ENCODE measurements at regions not wholly inside any gene's neighbourhood (a gene's known extent, or its start where the extent isn't known, plus 50 kb on each side); places are given as distances from the start of the nearest gene placed in this dataset.

GRCh38 chr1:219278288-219278687, 104.6 kb downstream of the LYPLAL1 start:
- Histone ChIP-seq H4K20me1 (ENCODE audit: insufficient read depth, low read length, poor library complexity, severe bottlenecking) (no peaks in the 10 kb centered on the region), H2AFZ (ENCODE audit: low read length) (no peak overlapping the region), H3K9ac (ENCODE audit: low read depth, low read length, poor library complexity, severe bottlenecking) (no peak overlapping the region), H3K4me2 (ENCODE audit: low read depth, low read length, poor library complexity, severe bottlenecking) (no peak overlapping the region), H3K9me2 (replicated peaks; ENCODE audit: low read depth, low read length) (no peaks in the 10 kb centered on the region), H3K4me3 (ENCODE audit: low read length, poor library complexity, severe bottlenecking) (no peak overlapping the region), H3F3A (ENCODE audit: low read depth) (no peaks in the 10 kb centered on the region), H3K36me3 (ENCODE audit: insufficient read depth, low read length) (no peaks in the 10 kb centered on the region), H3K27me3 (ENCODE audit: insufficient read depth, low read length, poor library complexity, severe bottlenecking) (no peaks in the 10 kb centered on the region), H3K4me1 (ENCODE audit: insufficient read depth, low read length, poor library complexity, severe bottlenecking) (no peaks in the 10 kb centered on the region), H3K79me2 (ENCODE audit: insufficient read depth, low read length) (no peaks in the 10 kb centered on the region), H3K9me3 (ENCODE audit: insufficient read depth, low read depth, low read length) (no peaks in the 10 kb centered on the region)
- no peak for TF ChIP-seq EZH2phosphoT487 (IDR thresholded peaks at IDR 0.05; ENCODE audit: borderline replicate concordance)

- no peak for TF ChIP-seq EZH2phosphoT487 (IDR thresholded peaks at IDR 0.05; ENCODE audit: borderline replicate concordance)
- TF ChIP-seq, protein P1, sequence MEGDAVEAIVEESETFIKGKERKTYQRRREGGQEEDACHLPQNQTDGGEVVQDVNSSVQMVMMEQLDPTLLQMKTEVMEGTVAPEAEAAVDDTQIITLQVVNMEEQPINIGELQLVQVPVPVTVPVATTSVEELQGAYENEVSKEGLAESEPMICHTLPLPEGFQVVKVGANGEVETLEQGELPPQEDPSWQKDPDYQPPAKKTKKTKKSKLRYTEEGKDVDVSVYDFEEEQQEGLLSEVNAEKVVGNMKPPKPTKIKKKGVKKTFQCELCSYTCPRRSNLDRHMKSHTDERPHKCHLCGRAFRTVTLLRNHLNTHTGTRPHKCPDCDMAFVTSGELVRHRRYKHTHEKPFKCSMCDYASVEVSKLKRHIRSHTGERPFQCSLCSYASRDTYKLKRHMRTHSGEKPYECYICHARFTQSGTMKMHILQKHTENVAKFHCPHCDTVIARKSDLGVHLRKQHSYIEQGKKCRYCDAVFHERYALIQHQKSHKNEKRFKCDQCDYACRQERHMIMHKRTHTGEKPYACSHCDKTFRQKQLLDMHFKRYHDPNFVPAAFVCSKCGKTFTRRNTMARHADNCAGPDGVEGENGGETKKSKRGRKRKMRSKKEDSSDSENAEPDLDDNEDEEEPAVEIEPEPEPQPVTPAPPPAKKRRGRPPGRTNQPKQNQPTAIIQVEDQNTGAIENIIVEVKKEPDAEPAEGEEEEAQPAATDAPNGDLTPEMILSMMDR (conservative IDR thresholded peaks at IDR 0.05; ENCODE audit: low read length), result no peak
- Histone ChIP-seq H3K9me2 (replicated peaks; ENCODE audit: low read depth, low read length) (no peaks in the 10 kb centered on the region), H3K4me2 (ENCODE audit: low read depth, low read length, poor library complexity, severe bottlenecking) (no peak overlapping the region), H3K4me1 (ENCODE audit: insufficient read depth, low read length, poor library complexity, severe bottlenecking) (no peaks in the 10 kb centered on the region), H3K4me3 (ENCODE audit: low read length, poor library complexity, severe bottlenecking) (no peak overlapping the region), H3K79me2 (ENCODE audit: insufficient read depth, low read length) (no peaks in the 10 kb centered on the region), H3K36me3 (ENCODE audit: insufficient read depth, low read length) (no peaks in the 10 kb centered on the region), H3K9me3 (ENCODE audit: insufficient read depth, low read depth, low read length) (no peaks in the 10 kb centered on the region), H4K20me1 (ENCODE audit: insufficient read depth, low read length, poor library complexity, severe bottlenecking) (no peaks in the 10 kb centered on the region), H3F3A (ENCODE audit: low read depth) (no peaks in the 10 kb centered on the region), H3K27me3 (ENCODE audit: insufficient read depth, low read length, poor library complexity, severe bottlenecking) (no peaks in the 10 kb centered on the region), H2AFZ (ENCODE audit: low read length) (no peak overlapping the region), H3K9ac (ENCODE audit: low read depth, low read length, poor library complexity, severe bottlenecking) (no peak overlapping the region)
Observed at GRCh38 chr1:219277304-219278105, 103.8 kb downstream of the LYPLAL1 start.

DNA sequence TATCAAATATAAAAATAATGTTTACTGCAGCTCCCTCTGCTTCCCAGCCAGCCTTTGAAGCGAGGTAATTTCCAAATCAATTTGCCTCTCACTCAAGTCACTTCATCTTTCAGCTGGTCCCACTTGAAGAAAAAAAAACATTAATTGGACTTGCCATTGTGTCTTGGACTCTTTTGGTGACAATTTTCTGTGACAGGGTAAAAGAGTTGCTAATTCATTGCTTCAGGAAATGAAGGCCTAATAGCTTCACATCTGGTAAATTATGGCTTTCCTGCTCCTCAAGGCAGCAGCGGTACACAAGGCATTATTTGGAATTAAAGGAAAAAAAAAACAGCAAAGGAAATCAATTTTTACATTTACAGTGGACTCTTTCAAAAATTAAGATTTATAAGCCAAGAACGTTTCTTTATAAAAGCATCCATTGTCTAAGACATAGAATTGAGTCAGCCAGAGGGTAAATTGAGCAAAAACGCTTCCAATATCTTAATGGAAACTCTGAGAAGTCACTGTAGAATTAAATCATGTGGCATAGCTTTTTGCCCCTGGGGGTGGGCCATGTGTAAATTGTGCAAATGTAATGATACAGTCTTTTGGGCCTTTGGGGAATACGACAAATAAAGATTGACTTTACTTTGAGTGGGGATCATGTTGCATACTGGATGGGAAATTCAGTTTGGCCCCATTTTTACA, 102.5 kb downstream of the LYPLAL1 start:
- no peaks in the 10 kb centered on the region for H3K9me2 ChIP-seq (replicated peaks; ENCODE audit: low read depth, low read length)

More for the DNA sequence above, 102.5 kb downstream of the LYPLAL1 start:
- Histone ChIP-seq H2AFZ (ENCODE audit: low read length) (no peak overlapping the region), H4K20me1 (ENCODE audit: insufficient read depth, low read length, poor library complexity, severe bottlenecking) (no peaks in the 10 kb centered on the region), H3K9ac (ENCODE audit: low read depth, low read length, poor library complexity, severe bottlenecking) (no peak overlapping the region), H3K79me2 (ENCODE audit: insufficient read depth, low read length) (no peaks in the 10 kb centered on the region), H3K36me3 (ENCODE audit: insufficient read depth, low read length) (no peaks in the 10 kb centered on the region), H3K9me3 (ENCODE audit: insufficient read depth, low read depth, low read length) (no peaks in the 10 kb centered on the region), H3K4me1 (ENCODE audit: insufficient read depth, low read length, poor library complexity, severe bottlenecking) (no peaks in the 10 kb centered on the region), H3F3A (ENCODE audit: low read depth) (no peaks in the 10 kb centered on the region), H3K4me2 (ENCODE audit: low read depth, low read length, poor library complexity, severe bottlenecking) (no peak overlapping the region), H3K4me3 (ENCODE audit: low read length, poor library complexity, severe bottlenecking) (no peak overlapping the region), H3K27me3 (ENCODE audit: insufficient read depth, low read length, poor library complexity, severe bottlenecking) (no peaks in the 10 kb centered on the region)
- TF ChIP-seq, protein P1 (conservative IDR thresholded peaks at IDR 0.05; ENCODE audit: low read length), result no peak
- no peak for TF ChIP-seq EZH2phosphoT487 (IDR thresholded peaks at IDR 0.05; ENCODE audit: borderline replicate concordance)
